HCT116 (cell line): ENCODE measurements at regions not wholly inside any gene's neighbourhood (a gene's known extent, or its start where the extent isn't known, plus 50 kb on each side); places are given as distances from the start of the nearest gene placed in this dataset.

Source experiments
- ATAC-seq: fragments of 200-7000 bp; cut with Tn5 transposase; 2 replicates; pipeline ENCODE4 v1.9.1; 2020; ENCODE audit warnings: mild to moderate bottlenecking, moderate library complexity
- BruUV-seq: library from RNA; stranded (reverse); fragments of 400-500 nt; replicated peaks from 2 replicates; lab custom pipeline; 2021; lab: Mats Ljungman, UMichigan
- CTCF ChIA-PET: fragments of 300-600 bp; sonication (Branson Sonifier 250); formaldehyde crosslinking; loops from one replicate; lab custom pipeline; 2021; ENCODE audit warnings: antibody characterized with exemption; lab: Charles Lee
- POLR2A ChIA-PET: fragments of 300-600, 350-600 bp; sonication (Branson Sonifier 250); formaldehyde crosslinking; loops from one replicate; lab custom pipeline; 2021; ENCODE audit warnings: antibody characterized with exemption; lab: Charles Lee
- RAD21 ChIA-PET, 2 experiments: fragments of 300-600 bp; sonication (Branson Sonifier 250); formaldehyde crosslinking; loops; one replicate each; lab custom pipeline; 2023; ENCODE audit warnings: low total read pairs in 2 of 2; ENCODE audit not compliant: uncharacterized antibody in 2 of 2, unreplicated experiment in 2 of 2, low non-redundant PET in 1 of 2; lab: Charles Lee
- DNase-seq: peaks from one replicate; pipeline ENCODE4 v3.0.0-alpha.2; 2010; ENCODE audit warnings: low read depth, low spot score
- H2AFZ ChIP-seq: fragments of 200-600 bp; shearing (Covaris generic), sonication (generic); 2 replicates; pipeline ENCODE4 v1.6.1; 2017; ENCODE audit warnings: low read depth, mixed run types, mixed read lengths, antibody characterized with exemption, low read length; ENCODE audit not compliant: poor library complexity, severe bottlenecking
- H3K27ac ChIP-seq: 2 replicates; pipeline ENCODE4 v1.5.1; 2012; ENCODE audit warnings: low read depth, low read length
- H3K27me3 ChIP-seq: fragments of 200-600 bp; sonication (generic); 2 replicates; pipeline ENCODE4 v1.6.1; 2016; ENCODE audit warnings: mixed run types, low read length, mixed read lengths; ENCODE audit not compliant: insufficient read depth
- H3K36me3 ChIP-seq, 2 experiments: fragments of 200-500 bp in 1 of 2; fragments of 200-600 bp in 1 of 2; sonication (Bioruptor generic) in 1 of 2; sonication (generic) in 1 of 2; 2 replicates each; pipeline versions ENCODE4 v1.5.1 to v1.6.1; 2014 to 2016; ENCODE audit warnings: low read length in 2 of 2, inconsistent platforms in 1 of 2, mixed read lengths in 1 of 2, mixed run types in 1 of 2; ENCODE audit not compliant: insufficient read depth in 2 of 2, control insufficient read depth in 1 of 2
- H3K4me1 ChIP-seq, 2 experiments: fragments of 200-600 bp in 1 of 2; sonication (generic) in 1 of 2; 2 replicates each; pipeline versions ENCODE4 v1.5.1 to v1.6.1; 2012 to 2017; ENCODE audit warnings: low read length in 2 of 2, inconsistent platforms in 1 of 2, mild to moderate bottlenecking in 1 of 2, mixed read lengths in 1 of 2, mixed run types in 1 of 2, moderate library complexity in 1 of 2; ENCODE audit not compliant: insufficient read depth in 2 of 2, control insufficient read depth in 1 of 2
- H3K4me2 ChIP-seq: fragments of 200-600 bp; sonication (generic); 2 replicates; pipeline ENCODE4 v1.6.1; 2017; ENCODE audit warnings: mixed run types, low read length, mixed read lengths
- H3K4me3 ChIP-seq, 2 experiments: fragments of 200-600 bp in 1 of 2; sonication (generic) in 1 of 2; replicated peaks in 1 of 2; 2 replicates each; pipeline ENCODE4 v1.5.1; 2011 to 2016; ENCODE audit warnings: low read length in 2 of 2, control low read depth in 1 of 2, low read depth in 1 of 2, mild to moderate bottlenecking in 1 of 2, mixed read lengths in 1 of 2, mixed run types in 1 of 2
- H3K79me2 ChIP-seq: fragments of 200-600 bp; sonication (generic); 2 replicates; pipeline ENCODE4 v1.6.1; 2017; ENCODE audit warnings: mild to moderate bottlenecking, mixed run types, low read length, moderate library complexity, mixed read lengths; ENCODE audit not compliant: insufficient read depth
- H3K9ac ChIP-seq: fragments of 200-600 bp; sonication (generic); 2 replicates; pipeline ENCODE4 v1.6.1; 2016; ENCODE audit warnings: low read length, mixed read lengths
- H3K9me2 ChIP-seq: fragments of 200-600 bp; sonication (generic), shearing (Covaris generic); 2 replicates; pipeline ENCODE4 v1.6.1; 2017; ENCODE audit warnings: mixed run types, mild to moderate bottlenecking, moderate library complexity; ENCODE audit not compliant: insufficient read depth
- H3K9me3 ChIP-seq, 2 experiments: fragments of 200-500 bp in 1 of 2; fragments of 200-600 bp in 1 of 2; sonication (Bioruptor generic) in 1 of 2; sonication (generic) in 1 of 2; 2 replicates each; pipeline ENCODE4 v1.6.1; 2014 to 2017; ENCODE audit warnings: low read length in 2 of 2, mixed read lengths in 2 of 2, inconsistent platforms in 1 of 2, low read depth in 1 of 2, mild to moderate bottlenecking in 1 of 2, mixed run types in 1 of 2, moderate library complexity in 1 of 2; ENCODE audit not compliant: control insufficient read depth in 1 of 2, insufficient read depth in 1 of 2
- H4K20me1 ChIP-seq: fragments of 200-600 bp; sonication (generic), shearing (Covaris generic); 2 replicates; pipeline ENCODE4 v1.6.1; 2017; ENCODE audit warnings: mixed run types, mild to moderate bottlenecking, moderate library complexity; ENCODE audit not compliant: insufficient read depth
- CEBPB ChIP-seq: IDR thresholded peaks from 2 replicates; pipeline ENCODE4 v1.6.1; 2012; ENCODE audit warnings: low read depth
- EGR1 ChIP-seq: IDR thresholded peaks from 2 replicates; pipeline ENCODE4 v1.6.1; 2012; ENCODE audit warnings: low read depth
- EZH2phosphoT487 ChIP-seq: fragments of 200-600 bp; IDR thresholded peaks from 2 replicates; pipeline ENCODE4 v1.6.1; 2018; ENCODE audit warnings: antibody characterized with exemption, borderline replicate concordance
- JUND ChIP-seq: IDR thresholded peaks from 2 replicates; pipeline ENCODE4 v1.6.1; 2012
- MAX ChIP-seq: IDR thresholded peaks from 2 replicates; pipeline ENCODE4 v1.6.1; 2012
- POLR2A ChIP-seq: IDR thresholded peaks from 2 replicates; pipeline ENCODE4 v1.7.0; 2011; ENCODE audit warnings: borderline replicate concordance; ENCODE audit not compliant: insufficient read depth, insufficient read length; ENCODE audit errors: extremely low read depth
- SP1 ChIP-seq: IDR thresholded peaks from 2 replicates; pipeline ENCODE4 v1.6.1; 2012; ENCODE audit warnings: low read depth
- TCF7L2 ChIP-seq: IDR thresholded peaks from 2 replicates; pipeline ENCODE4 v1.7.0; 2011; ENCODE audit warnings: borderline replicate concordance, inconsistent platforms; ENCODE audit not compliant: insufficient read depth, insufficient read length; ENCODE audit errors: extremely low read depth
- YY1 ChIP-seq: IDR thresholded peaks from 2 replicates; pipeline ENCODE4 v1.6.1; 2011; ENCODE audit warnings: low read length, low read depth, moderate library complexity, mild to moderate bottlenecking; ENCODE audit not compliant: insufficient replicate concordance; ENCODE audit errors: extremely low read depth
- intact Hi-C: fragments of 100-400 bp; cut with micrococcal nuclease; formaldehyde crosslinking; loops from 2 replicates; pipeline ENCODE4 v1.10.0; 2022
- TF ChIP-seq, protein P1 (sequence below): IDR thresholded peaks from 2 replicates; pipeline ENCODE4 v1.6.1; 2012
- TF ChIP-seq, protein P2 (sequence below): IDR thresholded peaks from 2 replicates; pipeline ENCODE4 v1.6.1; 2011; ENCODE audit warnings: mild to moderate bottlenecking, low read length, moderate library complexity; ENCODE audit not compliant: insufficient replicate concordance; ENCODE audit errors: extremely low read depth

- TF ChIP-seq TCF7L2 (no peak), POLR2A (no peak), EGR1 (no peak)
Observed at GRCh38 chr7:15977663-15978062, 291.2 kb upstream of the MEOX2 start (continued).

GRCh38 chr7:15972862-15973275 lies 286.4 kb upstream of the MEOX2 start:
- intact Hi-C loops: no loop called here
- no TSS peak for BruUV-seq
- Histone ChIP-seq H3K9ac (no peak overlapping the region), H3K4me3 (no peak overlapping the region), H3K79me2 (no peaks in the 10 kb centered on the region), H3K4me2 (no peak overlapping the region), H3K4me1 (no peaks in the 10 kb centered on the region), H3K27ac (no peak overlapping the region), H3K9me2 (no peaks in the 10 kb centered on the region; the same call in 1 of the 2 replicates), H3K36me3 (no peaks in the 10 kb centered on the region), H3K27me3 (no peaks in the 10 kb centered on the region), H3K9me3 (no peaks in the 10 kb centered on the region), H2AFZ (no peak overlapping the region), H4K20me1 (no peaks in the 10 kb centered on the region)
- ChIA-PET POLR2A (no interaction called here), CTCF (no interaction called here), RAD21 (no interaction called here)
- TF ChIP-seq, protein P1, sequence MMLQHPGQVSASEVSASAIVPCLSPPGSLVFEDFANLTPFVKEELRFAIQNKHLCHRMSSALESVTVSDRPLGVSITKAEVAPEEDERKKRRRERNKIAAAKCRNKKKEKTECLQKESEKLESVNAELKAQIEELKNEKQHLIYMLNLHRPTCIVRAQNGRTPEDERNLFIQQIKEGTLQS: no peak
- no peak for TF ChIP-seq CEBPB
- TF ChIP-seq YY1: no peak
- no peak for TF ChIP-seq MAX
- DNase-seq (no peak), ATAC-seq (no peak)

DNA sequence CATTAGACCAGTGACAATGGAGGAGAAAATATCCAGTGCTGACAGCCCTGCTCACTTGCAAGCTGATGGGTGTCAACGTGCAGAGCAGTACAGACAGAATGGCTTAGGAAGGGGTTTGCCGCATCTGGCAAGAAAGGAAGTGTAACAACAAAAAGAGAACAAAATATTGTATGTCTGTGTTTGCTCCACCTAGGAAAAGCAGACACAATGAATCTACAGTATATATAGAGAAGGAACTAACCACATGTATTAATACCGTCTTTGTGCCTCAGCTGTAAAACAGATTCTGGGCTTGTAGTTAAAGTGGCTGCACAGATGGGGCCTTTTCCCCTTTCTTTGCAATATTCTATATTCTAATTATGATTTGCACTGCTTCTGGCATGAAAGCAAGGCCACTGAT lies 281.1 kb upstream of the MEOX2 start:
- CTCF ChIA-PET: no interaction called here
- no peaks in the 10 kb centered on the region for H3K9me3 ChIP-seq
- no peaks in the 10 kb centered on the region for H3K36me3 ChIP-seq
- H3K4me1 ChIP-seq: no peaks in the 10 kb centered on the region
- no peak overlapping the region for H3K27ac ChIP-seq
- RAD21 ChIA-PET: no interaction called here
- POLR2A ChIA-PET: no interaction called here
- no peaks in the 10 kb centered on the region; the same call in 1 of the 2 replicates for H3K9me2 ChIP-seq
- H3K27me3 ChIP-seq: no peaks in the 10 kb centered on the region
- DNase-seq: no peak
- H3K4me3 ChIP-seq: no peak overlapping the region
- no peak overlapping the region for H2AFZ ChIP-seq
- intact Hi-C loops: no loop called here
- H3K4me2 ChIP-seq: no peak overlapping the region
- no peaks in the 10 kb centered on the region for H3K79me2 ChIP-seq
- H4K20me1 ChIP-seq: no peaks in the 10 kb centered on the region
- no peak overlapping the region for H3K9ac ChIP-seq
- ATAC-seq: no peak
- no TSS peak for BruUV-seq
- no peak for TF ChIP-seq JUND
- no peak for TF ChIP-seq EZH2phosphoT487
- TF ChIP-seq SP1: no peak
- TF ChIP-seq CEBPB: no peak
- TF ChIP-seq, protein P2, sequence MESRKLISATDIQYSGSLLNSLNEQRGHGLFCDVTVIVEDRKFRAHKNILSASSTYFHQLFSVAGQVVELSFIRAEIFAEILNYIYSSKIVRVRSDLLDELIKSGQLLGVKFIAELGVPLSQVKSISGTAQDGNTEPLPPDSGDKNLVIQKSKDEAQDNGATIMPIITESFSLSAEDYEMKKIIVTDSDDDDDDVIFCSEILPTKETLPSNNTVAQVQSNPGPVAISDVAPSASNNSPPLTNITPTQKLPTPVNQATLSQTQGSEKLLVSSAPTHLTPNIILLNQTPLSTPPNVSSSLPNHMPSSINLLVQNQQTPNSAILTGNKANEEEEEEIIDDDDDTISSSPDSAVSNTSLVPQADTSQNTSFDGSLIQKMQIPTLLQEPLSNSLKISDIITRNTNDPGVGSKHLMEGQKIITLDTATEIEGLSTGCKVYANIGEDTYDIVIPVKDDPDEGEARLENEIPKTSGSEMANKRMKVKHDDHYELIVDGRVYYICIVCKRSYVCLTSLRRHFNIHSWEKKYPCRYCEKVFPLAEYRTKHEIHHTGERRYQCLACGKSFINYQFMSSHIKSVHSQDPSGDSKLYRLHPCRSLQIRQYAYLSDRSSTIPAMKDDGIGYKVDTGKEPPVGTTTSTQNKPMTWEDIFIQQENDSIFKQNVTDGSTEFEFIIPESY: no peak
